Adrenal gland (tissue), 9 donors: ENCODE measurements at regions not wholly inside any gene's neighbourhood (a gene's known extent, or its start where the extent isn't known, plus 50 kb on each side); places are given as distances from the start of the nearest gene placed in this dataset.

Experiments
- DNase-seq, 7 donors: peaks; one replicate each; pipeline ENCODE4 v3.0.0-alpha.2; 2019 to 2020
- H3K27ac ChIP-seq, 5 donors: fragments of 200-600 bp; sonication (generic) in 4 of 5; 1 replicate in 3 of 5; 2 replicates in 2 of 5; pipeline versions ENCODE4 v1.5.1 to v1.8.0; 2016 to 2020; ENCODE audit warnings: mild to moderate bottlenecking in 1 of 5
- H3K27me3 ChIP-seq: fragments of 200-600 bp; 2 replicates; pipeline ENCODE4 v1.8.0; 2021
- H3K36me3 ChIP-seq, 2 donors: fragments of 200-600 bp; replicated peaks in 1 of 2; 1 replicate in 1 of 2; 2 replicates in 1 of 2; pipeline versions ENCODE4 v1.5.1 to v1.8.0; 2018 to 2022
- H3K4me1 ChIP-seq, 2 donors: fragments of 200-600 bp; replicated peaks in 1 of 2; 1 replicate in 1 of 2; 2 replicates in 1 of 2; pipeline versions ENCODE4 v1.5.1 to v1.8.0; 2018 to 2021
- H3K4me3 ChIP-seq, 4 donors: fragments of 200-600 bp; sonication (generic) in 3 of 4; one replicate each; pipeline ENCODE4 v1.5.1; 2016 to 2018
- H3K9me3 ChIP-seq, 3 donors: fragments of 200-600 bp; sonication (generic) in 1 of 3; replicated peaks in 1 of 3; 1 replicate in 2 of 3; 2 replicates in 1 of 3; pipeline versions ENCODE4 v1.5.1 to v1.8.0; 2016 to 2021
- POLR2A ChIP-seq, 2 donors: fragments of 450-650 bp; IDR thresholded peaks; one replicate each; pipeline ENCODE4 v1.6.1; 2017; ENCODE audit warnings: antibody characterized with exemption in 2 of 2, mild to moderate bottlenecking in 2 of 2, moderate library complexity in 1 of 2
- WGBS, 4 donors: extraction: QIAGEN DNeasy Blood & Tissue Kit in 2 of 4; methylation state at CpG; one replicate each; pipeline versions ENCODE4 v1.1.5 to v1.1.7; 2013 to 2017; 5-methylcytosine and 5-hydroxymethylcytosine counted together
- intact Hi-C, 2 donors: fragments of 100-400 bp; cut with DNase I; formaldehyde crosslinking; loops; one replicate each; pipeline versions ENCODE4 v1.14.1 to v1.15.0; 2022 to 2023
- TF ChIP-seq, protein P1 (sequence below), 6 experiments: fragments of 450-650 bp in 4 of 6; fragments of 200-600 bp in 2 of 6; sonication (generic) in 1 of 6; IDR thresholded peaks; 1 replicate in 5 of 6; 2 replicates in 1 of 6; pipeline versions ENCODE4 v1.5.1 to v1.8.0; 2016 to 2021; ENCODE audit warnings: antibody characterized with exemption in 6 of 6, mild to moderate bottlenecking in 2 of 6, moderate library complexity in 1 of 6
- donor health status: healthy with polysubstance abuse.
- donor health status: Bipolar disorder and iron deficiency.
- donor health status: DM: yes; HTN: yes; CAD: no.
- donor health status: DM: no; HTN: no; CAD: no.
- donor health status: DM: no; HTN: no; CAD: no.

DNA sequence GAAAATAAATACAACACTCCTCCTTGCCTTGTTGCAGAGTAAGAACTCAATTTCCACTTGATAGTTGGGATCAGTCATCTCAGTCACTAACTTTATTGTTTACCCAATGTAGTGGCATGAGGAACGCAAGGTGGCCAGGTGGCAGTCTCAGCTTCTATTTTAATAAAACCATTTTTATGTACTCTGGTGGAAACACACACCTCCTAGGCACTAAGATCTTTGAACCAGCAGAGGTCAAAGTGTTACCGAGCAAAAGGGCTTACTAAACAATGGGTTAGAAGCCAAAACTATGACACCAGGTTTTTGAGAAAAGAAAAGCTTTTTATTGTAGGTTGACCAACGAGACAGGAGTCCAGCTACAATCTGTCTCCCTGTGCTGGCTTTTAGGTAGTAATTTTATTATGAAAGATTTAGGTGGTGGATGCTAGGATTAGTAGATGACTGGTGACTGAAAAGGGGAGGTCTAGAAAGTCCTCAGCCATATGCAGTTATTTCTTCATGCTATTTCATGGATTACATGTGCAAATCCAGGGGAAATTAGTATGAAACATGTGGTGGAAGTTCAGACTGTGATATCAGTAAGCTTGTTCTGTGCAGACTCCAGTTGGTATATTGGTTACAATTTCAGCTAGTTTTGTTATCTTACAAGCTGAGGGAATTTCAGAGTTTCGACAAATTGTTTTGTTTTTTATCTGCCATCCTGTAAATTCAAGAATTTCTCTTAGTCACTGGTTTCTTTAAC lies 122.3 kb downstream of the PCTP start:
- Histone ChIP-seq H3K27ac (no peak overlapping the region), H3K4me3 (no peak overlapping the region), H3K36me3 (no peaks in the 10 kb centered on the region), H3K4me1 (no peaks in the 10 kb centered on the region), H3K27me3 (no peaks in the 10 kb centered on the region), H3K9me3 (no peaks in the 10 kb centered on the region)
- intact Hi-C loops, result no loop called here
- 49 to 63% (median 61%) methylated on average over 4 of the region's 4 CpGs for WGBS, 4 donors
- TF ChIP-seq, protein P1, sequence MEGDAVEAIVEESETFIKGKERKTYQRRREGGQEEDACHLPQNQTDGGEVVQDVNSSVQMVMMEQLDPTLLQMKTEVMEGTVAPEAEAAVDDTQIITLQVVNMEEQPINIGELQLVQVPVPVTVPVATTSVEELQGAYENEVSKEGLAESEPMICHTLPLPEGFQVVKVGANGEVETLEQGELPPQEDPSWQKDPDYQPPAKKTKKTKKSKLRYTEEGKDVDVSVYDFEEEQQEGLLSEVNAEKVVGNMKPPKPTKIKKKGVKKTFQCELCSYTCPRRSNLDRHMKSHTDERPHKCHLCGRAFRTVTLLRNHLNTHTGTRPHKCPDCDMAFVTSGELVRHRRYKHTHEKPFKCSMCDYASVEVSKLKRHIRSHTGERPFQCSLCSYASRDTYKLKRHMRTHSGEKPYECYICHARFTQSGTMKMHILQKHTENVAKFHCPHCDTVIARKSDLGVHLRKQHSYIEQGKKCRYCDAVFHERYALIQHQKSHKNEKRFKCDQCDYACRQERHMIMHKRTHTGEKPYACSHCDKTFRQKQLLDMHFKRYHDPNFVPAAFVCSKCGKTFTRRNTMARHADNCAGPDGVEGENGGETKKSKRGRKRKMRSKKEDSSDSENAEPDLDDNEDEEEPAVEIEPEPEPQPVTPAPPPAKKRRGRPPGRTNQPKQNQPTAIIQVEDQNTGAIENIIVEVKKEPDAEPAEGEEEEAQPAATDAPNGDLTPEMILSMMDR (IDR thresholded peaks at IDR 0.05), result no peak
- no peak for TF ChIP-seq POLR2A (IDR thresholded peaks at IDR 0.05)
- DNase-seq, result no peak

DNA sequence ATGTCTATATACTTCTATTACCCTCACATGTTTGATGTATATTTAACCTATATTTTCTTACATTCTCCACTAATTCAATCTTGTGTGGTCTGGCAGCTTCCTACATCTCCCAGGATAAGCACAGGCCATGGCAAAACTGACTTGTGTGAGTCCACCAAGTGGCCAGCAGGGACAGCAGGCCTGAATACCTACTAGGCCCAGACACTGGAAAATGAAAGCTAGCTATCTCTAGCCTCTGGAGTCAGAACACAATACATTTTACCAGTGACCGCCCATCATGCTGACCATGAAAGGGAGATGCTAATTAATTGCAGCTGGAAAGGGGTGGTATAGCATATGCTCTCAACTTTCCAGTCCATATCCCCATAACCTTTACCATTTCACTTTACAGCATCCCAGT lies 132.3 kb downstream of the PCTP start:
- Histone ChIP-seq H3K4me1 (no peaks in the 10 kb centered on the region), H3K27ac (no peak overlapping the region), H3K4me3 (no peak overlapping the region), H3K27me3 (no peaks in the 10 kb centered on the region), H3K9me3 (no peaks in the 10 kb centered on the region), H3K36me3 (no peaks in the 10 kb centered on the region)
- no peak for DNase-seq
- intact Hi-C loops, result no loop called here
- no peak for TF ChIP-seq POLR2A (IDR thresholded peaks at IDR 0.05)
- TF ChIP-seq, protein P1 (IDR thresholded peaks at IDR 0.05), result no peak
- 50 to 89% (median 81%) methylated on average over 1 of the region's 1 CpG for WGBS, 4 donors

DNA sequence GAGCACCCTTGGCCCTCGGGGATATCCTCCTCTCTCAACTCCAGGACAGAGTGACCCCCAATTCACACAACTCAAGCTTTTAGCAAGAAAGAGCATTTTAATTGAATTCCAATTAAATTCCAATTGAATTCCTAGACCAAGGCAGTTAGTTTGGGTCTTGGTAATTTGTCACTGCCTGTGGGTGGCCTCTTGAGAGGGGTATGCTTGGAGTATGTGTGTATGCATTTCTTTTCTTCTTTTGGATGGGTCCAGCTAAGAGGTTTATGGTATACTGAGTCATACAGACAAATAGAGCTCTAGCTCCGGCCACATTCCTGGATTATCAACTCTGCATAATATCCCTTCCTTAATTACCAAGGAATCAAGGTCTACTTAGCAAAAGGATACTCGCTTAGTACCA lies 136.7 kb downstream of the PCTP start:
- Histone ChIP-seq H3K27ac (no peak overlapping the region), H3K4me1 (no peaks in the 10 kb centered on the region), H3K36me3 (no peaks in the 10 kb centered on the region), H3K27me3 (no peaks in the 10 kb centered on the region), H3K9me3 (no peaks in the 10 kb centered on the region), H3K4me3 (no peak overlapping the region)
- TF ChIP-seq, protein P1 (IDR thresholded peaks at IDR 0.05), result no peak
- no peak for TF ChIP-seq POLR2A (IDR thresholded peaks at IDR 0.05)
- intact Hi-C loops, result no loop called here
- WGBS, 4 donors, result 64 to 76% (median 70%) methylated on average over 3 of the region's 3 CpGs
- no peak for DNase-seq

- Histone ChIP-seq H3K27me3 (no peaks in the 10 kb centered on the region), H3K27ac (no peak overlapping the region), H3K9me3 (no peaks in the 10 kb centered on the region), H3K36me3 (no peaks in the 10 kb centered on the region), H3K4me1 (no peaks in the 10 kb centered on the region), H3K4me3 (no peak overlapping the region)
- 37 to 67% (median 47%) methylated on average over 1 of the region's 1 CpG for WGBS, 4 donors
- intact Hi-C loops, result no loop called here
- TF ChIP-seq, protein P1 (IDR thresholded peaks at IDR 0.05), result no peak
- no peak for TF ChIP-seq POLR2A (IDR thresholded peaks at IDR 0.05)
- DNase-seq, result no peak
These were observed 138.4 kb downstream of the PCTP start for GRCh38 chr17:55889271-55889670.
